Right cardiac atrium (tissue), 5 donors: ENCODE measurements at regions not wholly inside any gene's neighbourhood (a gene's known extent, or its start where the extent isn't known, plus 50 kb on each side); places are given as distances from the start of the nearest gene placed in this dataset.

Source experiments
- ATAC-seq, 2 donors: fragments of 200-7000 bp; cut with Tn5 transposase; one replicate each; pipeline versions ENCODE4 v1.8.0 to v1.9.1; 2020; ENCODE audit warnings: moderate library complexity in 2 of 2, mild to moderate bottlenecking in 1 of 2
- DNase-seq, 3 donors: peaks; one replicate each; pipeline ENCODE4 v3.0.0-alpha.2; 2020
- H3K27ac ChIP-seq: one replicate; pipeline ENCODE4 v1.5.1; 2013; ENCODE audit warnings: mild to moderate bottlenecking, low read length, control low read depth, moderate library complexity
- H3K27me3 ChIP-seq: one replicate; pipeline ENCODE4 v1.6.1; 2013; ENCODE audit not compliant: control insufficient read depth, insufficient read depth
- H3K4me1 ChIP-seq: one replicate; pipeline ENCODE4 v1.6.1; 2013; ENCODE audit warnings: low read length; ENCODE audit not compliant: control insufficient read depth, insufficient read depth
- H3K4me3 ChIP-seq: one replicate; pipeline ENCODE4 v1.5.1; 2013; ENCODE audit warnings: low read length, control low read depth
- H3K9me3 ChIP-seq: one replicate; pipeline ENCODE4 v1.6.1; 2013; ENCODE audit warnings: low read length; ENCODE audit not compliant: control insufficient read depth
- WGBS: extraction: QIAGEN DNeasy Blood & Tissue Kit; methylation state at CpG from one replicate; pipeline ENCODE4 v1.1.7; 2013; 5-methylcytosine and 5-hydroxymethylcytosine counted together
- intact Hi-C, 4 donors: fragments of 100-400 bp; cut with DNase I; formaldehyde crosslinking; loops; one replicate each; pipeline versions ENCODE4 v1.11.0 to v1.14.0; 2022 to 2023
- donor health status: healthy with polysubstance abuse.
- donor health status: DM: no; HTN: yes; CAD: no.
- donor health status: DM: no; HTN: no; CAD: no.
- donor health status: DM: no; HTN: yes; CAD: no; lungs with severe emphysema.
- donor health status: DM: yes; HTN: yes; CAD: no.

DNA sequence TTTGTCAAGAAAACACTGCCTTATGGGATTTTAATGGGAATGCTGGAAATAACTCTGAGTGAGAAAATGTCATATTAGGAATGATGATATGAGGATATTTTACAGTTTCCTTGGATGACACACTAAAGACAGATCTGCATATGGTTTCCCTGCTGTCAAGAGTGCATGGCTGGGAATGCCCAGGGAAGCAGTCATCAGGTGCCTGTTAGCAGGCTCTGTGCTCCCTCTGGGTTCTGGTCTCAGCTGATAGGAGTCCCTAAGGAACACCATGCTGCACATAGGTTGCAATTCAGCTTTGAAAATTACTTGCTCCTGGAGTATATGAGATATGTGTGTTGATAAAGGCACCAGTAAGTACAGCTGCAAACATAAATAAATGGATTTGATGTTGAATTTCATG lies 1064.6 kb downstream of the TUSC7 start:
- no peak for ATAC-seq
- intact Hi-C loops = no loop called here
- no peaks in the 10 kb centered on the region for H3K27me3 ChIP-seq
- no peaks in the 10 kb centered on the region for H3K4me1 ChIP-seq
- no peak overlapping the region for H3K4me3 ChIP-seq
- H3K27ac ChIP-seq = no peak overlapping the region
- no peaks in the 10 kb centered on the region for H3K9me3 ChIP-seq
- no peak for DNase-seq

DNA sequence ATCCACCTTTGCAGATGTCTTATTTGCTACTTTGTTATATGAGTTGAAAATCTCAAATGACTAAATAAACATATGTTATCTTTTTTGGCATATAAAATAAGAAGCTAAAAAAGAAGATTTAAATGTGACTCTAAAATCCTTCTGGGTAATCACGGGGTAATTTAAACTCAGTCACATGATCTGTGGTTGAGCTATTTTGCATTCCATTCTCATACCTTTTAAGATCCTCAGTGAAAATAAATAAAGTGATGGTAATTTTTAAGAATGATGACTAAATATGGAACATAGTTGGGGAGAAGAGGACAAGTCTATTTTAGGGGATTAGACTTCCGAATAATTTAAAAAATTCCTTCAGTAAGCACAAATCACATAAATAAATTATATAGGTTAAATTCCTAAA lies 1076.8 kb downstream of the TUSC7 start:
- 85% methylated on average over 2 of the region's 2 CpGs for WGBS

DNA sequence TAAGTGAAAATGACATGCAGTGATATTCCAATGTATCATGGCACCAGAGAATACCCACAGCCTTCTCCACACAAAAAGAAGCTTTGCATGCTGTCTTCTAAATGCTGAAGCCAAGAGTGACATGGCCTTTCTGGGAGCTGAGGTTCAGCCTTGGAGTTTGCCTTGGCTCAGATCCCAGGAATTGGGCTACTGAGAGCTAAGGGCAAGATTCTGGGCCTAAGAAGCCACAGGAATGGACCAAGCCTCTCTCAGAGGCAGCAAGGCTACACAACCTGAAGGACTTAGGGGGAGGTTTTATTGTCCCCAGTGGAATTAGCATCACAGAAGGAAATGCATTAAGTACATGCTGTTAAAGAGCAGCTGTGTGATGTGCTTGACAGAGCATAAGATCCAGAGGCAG lies 1078.5 kb downstream of the TUSC7 start:
- intact Hi-C loops = no loop called here
- ATAC-seq (peak in 1 of 2 donors; percentile 60), DNase-seq (peak in 2 of 3 donors; percentile 16 to 47)
- Histone ChIP-seq H3K27me3 (peaks cover 2% of the 10 kb centered on the region), H3K27ac (no peak overlapping the region), H3K4me1 (no peaks in the 10 kb centered on the region), H3K9me3 (no peaks in the 10 kb centered on the region), H3K4me3 (no peak overlapping the region)

More for the DNA sequence above, 1076.8 kb downstream of the TUSC7 start:
- peaks cover 2% of the 10 kb centered on the region for H3K27me3 ChIP-seq
- ATAC-seq (no peak), DNase-seq (no peak)
- H3K27ac ChIP-seq = no peak overlapping the region
- H3K4me1 ChIP-seq = no peaks in the 10 kb centered on the region
- no peak overlapping the region for H3K4me3 ChIP-seq
- H3K9me3 ChIP-seq = no peaks in the 10 kb centered on the region
- intact Hi-C loops = no loop called here

DNA sequence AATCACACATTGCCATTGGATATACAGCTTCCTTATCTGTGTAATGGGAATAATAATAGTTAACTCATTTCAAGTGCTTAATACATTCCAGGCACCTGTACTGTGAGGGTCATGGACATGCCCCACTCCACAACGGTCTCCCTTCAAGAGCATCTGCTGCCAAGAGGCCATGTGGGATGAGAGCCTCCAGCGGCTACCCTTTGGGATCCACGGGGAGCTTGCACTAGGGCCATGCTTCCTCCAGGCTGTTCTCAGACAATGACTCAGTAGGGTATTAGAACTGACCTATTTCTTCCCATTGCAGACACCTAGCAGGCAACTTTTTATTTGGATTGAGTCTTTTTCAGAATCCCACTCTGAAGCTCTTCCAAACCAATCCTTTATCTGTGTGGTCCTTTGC lies 1078.9 kb downstream of the TUSC7 start:
- ATAC-seq = no peak
- peaks cover 2% of the 10 kb centered on the region for H3K27me3 ChIP-seq
- H3K4me3 ChIP-seq = no peak overlapping the region
- intact Hi-C loops = no loop called here
- no peaks in the 10 kb centered on the region for H3K9me3 ChIP-seq
- DNase-seq = no peak
- no peaks in the 10 kb centered on the region for H3K4me1 ChIP-seq
- WGBS = 79% methylated on average over 3 of the region's 3 CpGs
- no peak overlapping the region for H3K27ac ChIP-seq

DNA sequence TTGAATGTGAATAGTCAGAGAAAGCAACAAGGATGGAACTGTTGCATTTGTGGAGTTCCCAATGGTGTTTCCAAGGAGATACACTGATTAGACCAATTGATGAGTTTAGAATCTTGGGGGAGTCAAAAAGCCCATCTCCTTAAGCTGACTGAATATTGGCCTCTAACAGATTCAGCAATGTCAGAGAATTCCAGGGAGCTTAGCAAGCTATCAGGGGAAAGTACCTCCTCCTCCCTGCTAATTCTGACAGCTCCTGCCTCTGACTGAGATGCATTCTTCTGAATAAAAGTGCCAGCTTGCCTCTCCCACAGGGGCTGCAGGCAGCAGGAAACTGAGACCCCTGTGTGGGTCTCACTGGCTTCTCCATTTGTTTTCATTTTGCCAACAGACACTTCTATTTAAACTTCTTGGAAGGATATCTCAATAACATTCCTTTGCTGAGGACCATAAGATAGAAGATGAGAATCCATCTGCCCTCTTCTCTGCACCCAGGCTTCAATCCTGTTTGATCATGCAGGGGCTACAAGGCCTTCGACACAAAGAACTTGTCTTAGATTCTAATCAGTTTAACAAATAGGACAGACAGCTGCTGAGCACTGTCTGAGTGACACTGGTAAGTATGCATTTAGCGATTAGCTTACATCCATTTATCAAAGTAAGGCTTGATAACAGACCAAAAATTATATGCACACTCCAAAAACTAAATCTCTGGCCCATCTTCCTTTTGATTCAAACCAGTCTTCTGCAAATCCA lies 1080.8 kb downstream of the TUSC7 start:
- no peak overlapping the region for H3K4me3 ChIP-seq
- H3K27ac ChIP-seq = no peak overlapping the region
- ATAC-seq = no peak
- no peaks in the 10 kb centered on the region for H3K9me3 ChIP-seq
- intact Hi-C loops = no loop called here
- H3K27me3 ChIP-seq = peaks cover 2% of the 10 kb centered on the region
- DNase-seq = no peak
- no peaks in the 10 kb centered on the region for H3K4me1 ChIP-seq
- 52% methylated on average over 2 of the region's 2 CpGs for WGBS

DNA sequence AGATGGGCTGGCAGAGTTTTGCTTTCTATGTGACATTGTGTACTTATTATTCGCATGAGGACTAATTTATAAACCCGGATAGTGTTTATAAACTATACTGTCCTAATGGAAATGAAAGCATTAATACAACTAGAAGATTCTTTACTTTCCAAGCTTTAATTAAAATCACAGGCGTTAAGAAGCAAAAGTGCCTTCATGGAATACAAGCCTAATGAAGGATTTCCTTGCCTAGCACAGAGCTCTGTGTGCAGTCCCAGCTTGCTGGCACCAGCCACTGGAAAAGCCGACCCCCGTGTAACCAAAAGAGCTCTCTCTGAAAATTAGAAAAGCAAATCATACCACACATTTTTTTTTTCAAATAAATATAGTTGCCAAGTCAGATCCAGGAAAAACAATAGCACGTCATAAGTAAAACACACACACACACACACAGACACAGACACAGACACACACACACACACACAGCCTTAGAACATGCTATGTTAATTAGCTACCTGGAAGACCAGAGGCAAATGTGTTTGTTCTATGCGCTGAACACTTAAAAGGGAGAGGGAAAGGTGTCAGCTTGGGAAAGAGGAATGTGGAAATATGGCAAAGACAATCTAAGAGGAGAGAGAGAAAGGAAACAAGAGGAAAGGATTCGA lies 1084.2 kb downstream of the TUSC7 start:
- DNase-seq (no peak), ATAC-seq (no peak)
- Histone ChIP-seq H3K4me1 (peaks cover 2% of the 10 kb centered on the region), H3K27me3 (peaks cover 2% of the 10 kb centered on the region), H3K27ac (no peak overlapping the region), H3K9me3 (no peaks in the 10 kb centered on the region), H3K4me3 (no peak overlapping the region)
- intact Hi-C loops = no loop called here
- 48% methylated on average over 8 of the region's 8 CpGs for WGBS

DNA sequence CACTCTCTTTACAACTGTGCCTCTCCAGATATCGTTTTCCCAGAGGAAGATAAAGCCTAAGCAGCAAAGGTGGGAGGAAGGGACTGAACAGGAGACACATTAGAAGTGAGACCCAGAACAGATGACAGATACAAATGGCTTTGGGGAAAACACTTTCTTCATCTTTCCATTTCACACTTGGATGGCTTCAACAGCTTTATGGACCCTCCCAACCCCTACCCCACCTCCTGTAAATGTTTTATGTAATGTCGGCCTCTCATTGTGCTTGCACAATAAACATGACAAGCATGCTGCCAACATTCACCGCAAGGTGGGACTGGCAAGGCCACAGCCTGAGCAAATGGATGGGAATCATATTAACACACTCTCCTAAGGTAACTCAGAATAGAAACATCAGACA lies 1088.6 kb downstream of the TUSC7 start:
- intact Hi-C loops = no loop called here
- H3K27me3 ChIP-seq = no peaks in the 10 kb centered on the region
- no peak overlapping the region for H3K4me3 ChIP-seq
- no peak overlapping the region for H3K27ac ChIP-seq
- H3K9me3 ChIP-seq = no peaks in the 10 kb centered on the region
- no peak for DNase-seq
- peaks cover 2% of the 10 kb centered on the region for H3K4me1 ChIP-seq
- no peak for ATAC-seq
- WGBS = 32% methylated on average over 3 of the region's 3 CpGs

DNA sequence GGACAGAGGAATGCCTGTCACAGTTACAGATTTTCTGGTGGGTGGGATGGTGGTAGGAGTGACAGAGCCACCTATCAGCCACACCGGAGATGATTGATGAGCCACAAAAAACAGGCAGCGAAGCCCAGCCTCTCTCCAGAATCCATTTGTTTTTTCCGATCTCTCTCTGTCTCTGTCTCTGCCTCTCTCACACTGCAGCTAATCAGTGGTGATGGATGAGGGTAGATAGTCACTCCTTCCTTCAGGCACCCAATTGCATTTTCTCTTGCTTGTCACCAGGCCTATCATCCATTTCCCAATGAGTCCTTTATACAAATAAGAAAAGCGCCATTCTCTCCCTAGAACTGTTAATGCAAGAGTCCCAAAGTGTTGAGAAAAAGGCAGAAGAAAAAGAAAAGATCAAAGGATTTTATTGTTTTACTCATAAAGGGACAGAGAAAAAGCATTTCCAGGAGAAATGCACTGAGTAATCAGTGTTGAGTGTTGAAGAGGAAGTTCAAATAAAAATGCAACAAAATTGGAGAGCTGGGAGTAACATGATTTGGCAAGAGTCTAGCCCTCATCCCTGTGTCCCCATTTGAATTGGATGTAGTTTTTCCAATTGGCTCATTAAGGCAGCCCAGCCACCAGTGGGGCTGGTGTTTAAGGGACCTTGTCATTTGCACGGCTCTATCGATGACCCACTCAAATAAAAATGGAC lies 1089.3 kb downstream of the TUSC7 start:
- intact Hi-C loops = no loop called here
- Histone ChIP-seq H3K27me3 (no peaks in the 10 kb centered on the region), H3K4me3 (no peak overlapping the region), H3K4me1 (peaks cover 2% of the 10 kb centered on the region), H3K9me3 (no peaks in the 10 kb centered on the region), H3K27ac (no peak overlapping the region)
- DNase-seq = no peak
- peak in 1 of 2 donors; percentile 66 for ATAC-seq
- 58% methylated on average over 6 of the region's 6 CpGs for WGBS

DNA sequence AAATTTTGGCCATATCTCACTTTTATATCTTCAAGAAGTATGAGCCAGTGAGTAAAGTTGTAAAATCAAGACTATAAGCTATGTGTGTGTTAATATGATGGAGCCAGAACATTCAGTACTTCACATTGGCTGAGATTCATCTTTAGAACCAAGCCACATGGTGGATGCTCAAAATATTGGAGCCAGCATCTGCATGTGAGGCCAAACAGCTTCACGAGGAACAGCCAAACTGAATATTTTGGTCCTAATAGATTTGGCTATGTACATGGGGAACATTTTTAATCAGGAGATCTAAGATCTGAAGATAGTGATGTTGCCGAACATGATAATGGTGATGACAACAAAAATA lies 1089.8 kb downstream of the TUSC7 start:
- intact Hi-C loops = no loop called here
- H3K27me3 ChIP-seq = no peaks in the 10 kb centered on the region
- no peak overlapping the region for H3K27ac ChIP-seq
- H3K9me3 ChIP-seq = no peaks in the 10 kb centered on the region
- 65% methylated on average over 2 of the region's 2 CpGs for WGBS
- DNase-seq = no peak
- H3K4me1 ChIP-seq = peaks cover 2% of the 10 kb centered on the region
- H3K4me3 ChIP-seq = no peak overlapping the region
- ATAC-seq = peak in 1 of 2 donors; percentile 76

DNA sequence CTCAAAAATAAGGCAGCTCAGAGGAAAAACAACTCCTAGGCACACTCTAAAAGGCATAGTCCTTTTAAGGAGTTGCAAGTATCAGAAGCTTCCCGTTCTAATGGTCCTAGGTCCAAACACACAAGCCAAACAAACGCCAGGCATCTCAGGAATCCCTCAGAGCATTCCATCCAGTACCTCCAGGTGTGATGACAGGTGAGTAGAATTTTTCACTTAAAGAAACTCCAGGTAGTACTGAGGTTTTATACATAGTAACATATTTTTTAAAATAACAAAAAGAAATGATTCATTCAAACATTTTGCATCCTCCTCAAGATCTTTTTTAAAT lies 1092.3 kb downstream of the TUSC7 start:
- WGBS = 32% methylated on average over 2 of the region's 2 CpGs
- H3K27me3 ChIP-seq = no peaks in the 10 kb centered on the region
- H3K4me3 ChIP-seq = no peak overlapping the region
- no peak overlapping the region for H3K27ac ChIP-seq
- intact Hi-C loops = no loop called here
- peaks cover 2% of the 10 kb centered on the region for H3K4me1 ChIP-seq
- ATAC-seq (no peak), DNase-seq (no peak)
- no peaks in the 10 kb centered on the region for H3K9me3 ChIP-seq

DNA sequence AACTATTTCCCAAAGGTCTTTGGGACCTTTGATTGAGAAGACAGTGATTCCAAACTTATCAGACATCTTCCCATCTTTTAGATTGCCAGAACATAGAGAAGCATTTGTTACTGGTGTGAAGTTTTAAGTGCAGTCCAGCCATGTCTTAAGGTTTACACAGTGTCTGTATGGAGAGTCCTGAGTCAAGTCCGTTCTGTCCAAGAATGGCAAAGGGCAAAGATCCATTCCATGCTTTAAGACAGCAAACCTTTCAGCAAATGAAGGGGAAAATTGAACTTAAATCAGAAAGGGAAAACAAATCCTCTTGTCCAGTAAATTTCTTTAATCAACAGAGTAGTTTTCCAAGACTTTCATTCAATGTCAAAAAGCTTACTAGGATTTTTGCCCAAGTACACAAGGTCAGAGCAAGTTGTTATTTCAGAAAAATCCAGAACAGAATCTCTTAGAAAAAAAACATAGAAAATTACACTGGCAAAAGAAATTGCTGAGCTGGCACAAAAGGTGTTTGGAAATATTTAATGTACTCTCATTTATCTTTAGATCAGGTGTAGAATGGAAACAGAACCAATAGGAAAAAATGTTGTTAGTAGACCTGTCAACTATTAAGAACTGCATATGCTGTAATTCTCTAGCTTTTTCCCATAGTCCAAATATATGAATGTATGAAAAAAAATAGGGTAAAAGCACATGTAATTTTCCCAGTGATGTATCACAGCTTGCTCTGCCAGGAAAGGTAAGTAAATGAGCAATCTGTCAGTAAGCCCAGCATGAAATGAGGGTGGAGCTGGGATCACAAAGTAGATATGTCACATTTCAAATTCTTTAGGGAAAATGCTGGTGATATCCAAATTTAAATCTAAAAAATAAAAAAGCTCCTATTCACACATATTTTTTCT lies 1099.9 kb downstream of the TUSC7 start:
- DNase-seq = no peak
- no peak for ATAC-seq
- H3K27me3 ChIP-seq = no peaks in the 10 kb centered on the region
- H3K4me3 ChIP-seq = no peak overlapping the region
- WGBS = 53% methylated on average over 1 of the region's 1 CpG
- intact Hi-C loops = no loop called here
- H3K4me1 ChIP-seq = no peaks in the 10 kb centered on the region
- no peak overlapping the region for H3K27ac ChIP-seq
- H3K9me3 ChIP-seq = no peaks in the 10 kb centered on the region
